ENCODE measurements at regions not wholly inside any gene's neighbourhood (a gene's known extent, or its start where the extent isn't known, plus 50 kb on each side); places are given as distances from the start of the nearest gene placed in this dataset.

- no peaks in the 10 kb centered on the region for H3K36me3 Mint-ChIP-seq
- ChIA-PET CTCF (no interaction called here), POLR2A (no interaction called here)
- DNase-seq (ENCODE audit: low spot score) = no peak
- no peak for ATAC-seq
- no peaks in the 10 kb centered on the region for H3K27me3 Mint-ChIP-seq (ENCODE audit: low read depth)
- no peaks in the 10 kb centered on the region for H3K9me3 Mint-ChIP-seq
- H3K4me3 Mint-ChIP-seq = no peak overlapping the region
- TF ChIP-seq ELF4 (CRISPR knock-in tag; IDR thresholded peaks at IDR 0.05; ENCODE audit: low read depth) (no peak), GABPB1 (CRISPR knock-in tag; IDR thresholded peaks at IDR 0.05) (no peak), NFYB (CRISPR knock-in tag; conservative IDR thresholded peaks at IDR 0.05; ENCODE audit: low read depth) (no peak), EMX1 (CRISPR knock-in tag; IDR thresholded peaks at IDR 0.05) (no peak)
- peaks cover 2% of the 10 kb centered on the region; the same call in 1 of the 2 replicates for H3K4me1 Mint-ChIP-seq
- H3K27ac Mint-ChIP-seq = no peak overlapping the region
Measured at GRCh38 chr4:163768014-163768413, 273.5 kb downstream of the TMA16 start.

- Mint-ChIP-seq H3K4me3 (no peak overlapping the region), H3K27me3 (ENCODE audit: low read depth) (no peaks in the 10 kb centered on the region), H3K27ac (no peak overlapping the region), H3K36me3 (no peaks in the 10 kb centered on the region), H3K9me3 (no peaks in the 10 kb centered on the region), H3K4me1 (peaks cover 2% of the 10 kb centered on the region; the same call in 1 of the 2 replicates)
- ChIA-PET POLR2A (no interaction called here), CTCF (no interaction called here)
- peak; percentile 10 for DNase-seq (ENCODE audit: low spot score)
- ATAC-seq = no peak
- TF ChIP-seq ZNF317 (CRISPR knock-in tag; IDR thresholded peaks at IDR 0.05; ENCODE audit: borderline replicate concordance, low read depth) (no peak), ZNF121 (CRISPR knock-in tag; IDR thresholded peaks at IDR 0.05) (no peak), CBFB (CRISPR knock-in tag; IDR thresholded peaks at IDR 0.05; ENCODE audit: low read depth) (no peak), FOXP1 (CRISPR knock-in tag; IDR thresholded peaks at IDR 0.05; ENCODE audit: borderline replicate concordance) (no peak)
Measured at GRCh38 chr4:163772238-163772637, 277.7 kb downstream of the TMA16 start.

GRCh38 chr4:163773940-163774339 lies 279.4 kb downstream of the TMA16 start:
- POLR2A ChIA-PET = no interaction called here
- Mint-ChIP-seq H3K36me3 (no peaks in the 10 kb centered on the region), H3K27ac (no peak overlapping the region), H3K4me1 (peaks cover 2% of the 10 kb centered on the region; the same call in 1 of the 2 replicates), H3K27me3 (ENCODE audit: low read depth) (no peaks in the 10 kb centered on the region), H3K4me3 (no peak overlapping the region), H3K9me3 (no peaks in the 10 kb centered on the region)
- no peak for DNase-seq (ENCODE audit: low spot score)
- TF ChIP-seq PRDM15 (CRISPR knock-in tag; IDR thresholded peaks at IDR 0.05) = no peak
- no peak for TF ChIP-seq TEAD1 (CRISPR knock-in tag; IDR thresholded peaks at IDR 0.05)
- TF ChIP-seq NR2C2 (CRISPR knock-in tag; IDR thresholded peaks at IDR 0.05) = no peak
- TF ChIP-seq ESRRA (CRISPR knock-in tag; IDR thresholded peaks at IDR 0.05; ENCODE audit: borderline replicate concordance) = no peak
- no peak for TF ChIP-seq MXD4 (CRISPR knock-in tag; IDR thresholded peaks at IDR 0.05; ENCODE audit: borderline replicate concordance)
- no peak for TF ChIP-seq SMAD3 (CRISPR knock-in tag; IDR thresholded peaks at IDR 0.05; ENCODE audit: borderline replicate concordance)
- no peak for TF ChIP-seq HMGA2 (CRISPR knock-in tag; IDR thresholded peaks at IDR 0.05)
- no peak for TF ChIP-seq TEAD4 (CRISPR knock-in tag; IDR thresholded peaks at IDR 0.05)
- no peak for TF ChIP-seq ETV6 (CRISPR knock-in tag; IDR thresholded peaks at IDR 0.05)
- TF ChIP-seq ZBTB43 (CRISPR knock-in tag; IDR thresholded peaks at IDR 0.05) = no peak
- no peak for TF ChIP-seq HMGXB4 (CRISPR knock-in tag; IDR thresholded peaks at IDR 0.05)
- TF ChIP-seq RELA (CRISPR knock-in tag; IDR thresholded peaks at IDR 0.05; ENCODE audit: borderline replicate concordance) = no peak
- no peak for TF ChIP-seq ATF1 (CRISPR knock-in tag; IDR thresholded peaks at IDR 0.05)
- no peak for TF ChIP-seq MLX (CRISPR knock-in tag; IDR thresholded peaks at IDR 0.05)
- no peak for TF ChIP-seq GTF2I (CRISPR knock-in tag; conservative IDR thresholded peaks at IDR 0.05)
- no peak for TF ChIP-seq CTCF (IDR thresholded peaks at IDR 0.05)
- CTCF ChIA-PET = no interaction called here
- ATAC-seq = no peak

All from WTC11 (cell line).